Body of pancreas (tissue), 4 donors: ENCODE measurements at regions not wholly inside any gene's neighbourhood (a gene's known extent, or its start where the extent isn't known, plus 50 kb on each side); places are given as distances from the start of the nearest gene placed in this dataset.

ENCODE experiments used
- CTCF ChIP-seq, 7 experiments: fragments of 450-650 bp in 4 of 7; fragments of 200-600 bp in 3 of 7; sonication (generic) in 3 of 7; IDR thresholded peaks; one replicate each; pipeline ENCODE4 v1.5.1; 2016 to 2019; ENCODE audit warnings: antibody characterized with exemption in 7 of 7
- POLR2A ChIP-seq, 3 donors: fragments of 450-650 bp; IDR thresholded peaks; one replicate each; pipeline ENCODE4 v1.6.1; 2016; ENCODE audit warnings: antibody characterized with exemption in 3 of 3, mild to moderate bottlenecking in 2 of 3

- no peak for TF ChIP-seq CTCF (IDR thresholded peaks at IDR 0.05)
- TF ChIP-seq POLR2A (IDR thresholded peaks at IDR 0.05), result no peak
Measured at GRCh38 chr2:49238604-49238960, 84.3 kb upstream of the FSHR start.
